Stimulated activated CD4-positive, alpha-beta T cell treated with anti-CD3 and anti-CD28 coated beads, Interleukin-4, amount 100 ng/mL, for 48 hours (primary cell): ENCODE measurements at regions not wholly inside any gene's neighbourhood (a gene's known extent, or its start where the extent isn't known, plus 50 kb on each side); places are given as distances from the start of the nearest gene placed in this dataset.

Source experiments
- DNase-seq, 2 donors: peaks; one replicate each; pipeline ENCODE4 v3.0.0-alpha.2; 2020; ENCODE audit warnings: low read depth in 2 of 2

DNA sequence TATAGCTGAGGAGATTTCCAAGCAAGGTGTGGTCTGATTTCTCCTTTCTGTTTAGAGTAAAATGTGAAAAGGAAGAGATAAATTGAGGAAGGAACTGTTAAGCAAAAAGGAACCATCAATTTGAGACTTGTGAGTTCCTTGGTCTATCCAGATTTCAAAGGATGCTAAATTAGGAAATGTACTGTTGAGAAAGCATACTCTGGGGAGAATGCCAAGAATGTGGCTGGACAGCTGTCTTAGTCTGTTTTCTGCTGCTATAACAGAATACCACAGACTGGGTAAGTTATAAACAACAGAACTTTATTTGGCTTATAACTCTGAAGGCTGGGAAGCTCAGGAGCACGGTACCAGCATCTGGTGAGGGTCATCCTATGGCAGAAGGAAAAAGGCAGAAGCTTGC, 1097.2 kb downstream of the TDRD15 start:
- DNase-seq: no peak

DNA sequence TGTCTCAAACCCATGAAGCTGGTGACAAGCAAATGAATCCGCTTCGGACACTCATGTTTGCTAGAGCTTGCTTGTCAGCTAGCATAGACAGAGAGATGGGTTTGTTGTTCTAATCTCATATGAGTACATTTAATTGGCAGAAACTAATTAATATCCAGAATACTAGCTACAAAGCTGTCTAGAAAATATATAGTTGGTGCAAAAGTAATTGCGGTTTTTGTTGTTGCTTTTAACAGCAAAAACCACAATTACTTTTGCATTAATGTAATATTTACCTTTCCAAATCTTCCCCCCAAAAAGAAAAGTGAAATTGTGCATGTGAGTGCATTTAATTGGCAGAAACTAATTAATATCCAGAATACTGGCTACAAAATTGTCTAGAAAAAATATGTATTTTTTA, 1115.2 kb downstream of the TDRD15 start:
- DNase-seq: no peak

DNA sequence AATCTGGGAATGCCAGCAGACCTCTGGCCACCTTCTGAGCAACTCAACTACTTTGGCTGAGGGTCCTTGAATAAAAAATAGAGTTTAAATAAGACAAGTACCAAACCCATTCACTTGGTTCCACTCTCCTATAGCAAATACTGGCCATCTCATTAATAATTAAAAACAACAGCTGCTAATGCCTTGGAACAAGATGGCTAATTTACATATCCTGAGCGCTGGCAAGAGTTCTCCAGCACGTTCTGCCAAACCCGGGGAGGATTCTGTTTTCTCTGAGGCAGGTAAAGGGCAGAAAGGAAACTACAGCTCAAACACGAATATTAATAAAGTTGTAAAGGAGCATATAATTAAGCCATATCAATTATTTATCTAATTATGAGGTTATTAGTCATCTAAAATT, 1123.7 kb downstream of the TDRD15 start:
- DNase-seq: no peak

DNA sequence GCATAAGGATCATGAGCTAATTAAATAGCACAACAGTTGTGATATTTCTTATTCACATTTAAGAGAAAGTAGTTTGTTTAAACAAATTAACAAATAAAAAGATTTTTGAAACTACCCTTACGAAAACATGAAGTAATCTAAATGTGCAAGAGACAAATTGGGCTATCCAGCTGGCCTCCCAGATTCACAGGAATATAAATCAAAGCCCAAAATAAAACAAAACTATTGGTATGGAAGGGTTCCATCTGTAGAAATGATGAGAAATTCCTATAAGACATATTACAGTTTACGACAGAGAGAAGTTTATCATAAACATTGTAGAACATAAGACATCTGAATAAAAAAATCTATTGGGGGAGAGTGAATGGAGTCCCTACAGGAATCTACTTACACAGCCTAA, 1125.1 kb downstream of the TDRD15 start:
- no peak for DNase-seq

DNA sequence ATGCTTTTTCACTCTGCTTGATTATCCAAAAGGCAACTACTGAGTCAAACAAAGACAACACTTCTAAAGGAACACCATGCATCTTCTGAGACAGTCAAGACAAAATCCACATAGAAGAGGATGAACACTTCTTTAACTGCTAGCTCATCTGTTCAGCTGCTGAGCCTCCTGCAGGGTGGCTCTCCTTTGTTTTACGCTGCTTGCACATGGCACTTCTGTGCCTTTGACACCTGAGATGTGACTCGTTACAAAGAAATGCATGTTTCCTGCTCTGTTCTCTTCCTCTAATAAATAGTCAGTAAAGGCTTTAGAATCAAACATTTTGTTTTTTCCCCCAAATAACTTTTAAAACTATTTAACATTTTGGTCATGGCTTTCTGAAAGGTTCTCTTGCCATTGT, 1129.4 kb downstream of the TDRD15 start:
- DNase-seq: no peak

DNA sequence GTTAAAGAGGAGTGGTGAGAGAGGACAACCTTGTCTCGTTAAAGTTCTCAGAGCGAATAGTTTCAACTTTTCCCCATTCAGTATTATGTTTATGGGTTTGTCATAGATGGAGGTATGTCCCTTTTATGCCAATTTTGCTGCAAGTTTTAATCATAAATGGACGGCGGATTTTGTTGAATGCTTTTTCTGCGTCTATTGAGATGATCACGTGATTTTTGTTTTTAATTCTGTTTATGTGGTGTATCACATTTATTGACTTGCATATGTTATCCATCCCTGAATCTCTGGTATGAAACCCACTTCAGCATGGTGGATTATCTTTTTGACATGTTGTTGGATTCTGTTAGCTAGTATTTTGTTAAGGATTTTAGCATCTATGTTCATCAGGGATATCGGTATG, 1123.8 kb upstream of the KLHL29 start:
- DNase-seq: no peak

DNA sequence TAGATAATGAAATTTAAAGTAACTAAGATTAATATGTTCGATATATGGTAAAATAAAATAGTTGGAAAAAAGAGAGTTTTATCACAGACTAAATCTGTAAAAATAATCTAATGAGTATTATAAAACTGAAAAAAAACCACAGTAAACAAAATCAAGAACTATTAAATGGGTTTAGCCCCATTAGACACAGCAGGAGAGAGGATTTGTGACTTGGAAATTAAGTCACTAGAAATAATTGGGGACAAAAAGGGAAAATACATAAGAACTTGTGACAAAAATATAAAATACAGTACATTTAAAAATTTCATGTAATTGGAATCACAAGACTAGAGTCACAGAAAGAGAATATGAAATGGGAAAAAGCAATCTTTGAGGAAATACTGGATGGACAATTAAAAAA, 1114.6 kb upstream of the KLHL29 start:
- DNase-seq: no peak

DNA sequence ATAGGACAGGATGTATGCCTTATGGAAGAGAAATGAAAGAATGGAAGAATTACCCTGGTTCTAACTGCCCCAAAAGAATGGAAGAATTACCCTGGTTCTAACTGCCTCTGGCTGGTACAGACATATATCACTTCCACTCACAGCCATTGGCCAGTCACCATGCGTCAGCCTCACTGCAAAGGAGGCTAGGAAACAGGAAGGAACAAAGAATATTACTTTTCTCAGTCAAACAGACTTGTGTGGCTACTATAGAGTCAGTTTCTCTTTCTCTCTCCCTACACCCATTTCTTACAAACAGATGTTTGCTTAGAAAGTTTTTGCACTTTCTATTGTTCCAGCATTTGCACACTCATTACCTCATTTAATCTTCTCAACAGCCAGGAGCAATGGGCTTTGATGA, 1111.1 kb upstream of the KLHL29 start:
- no peak for DNase-seq

DNA sequence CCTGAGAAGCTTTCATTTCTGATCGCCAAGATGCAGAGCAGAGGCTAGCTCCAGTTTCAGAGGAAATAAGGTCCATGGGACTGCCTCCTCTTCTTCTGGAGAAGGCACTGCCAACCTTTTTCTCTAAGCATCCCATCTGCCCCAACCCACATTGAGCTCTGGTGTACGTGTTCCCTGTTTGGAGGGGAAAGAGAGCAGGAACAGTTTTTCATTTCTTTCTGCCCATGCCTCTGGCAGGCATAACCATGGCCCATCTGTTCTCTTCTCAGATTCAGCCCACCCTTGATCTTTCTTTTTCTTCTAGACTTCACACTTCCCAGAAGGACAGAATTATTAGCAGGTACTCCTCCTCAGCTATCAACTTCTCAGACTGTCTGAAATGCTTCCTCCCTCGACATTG, 1110.3 kb upstream of the KLHL29 start:
- DNase-seq: no peak

DNA sequence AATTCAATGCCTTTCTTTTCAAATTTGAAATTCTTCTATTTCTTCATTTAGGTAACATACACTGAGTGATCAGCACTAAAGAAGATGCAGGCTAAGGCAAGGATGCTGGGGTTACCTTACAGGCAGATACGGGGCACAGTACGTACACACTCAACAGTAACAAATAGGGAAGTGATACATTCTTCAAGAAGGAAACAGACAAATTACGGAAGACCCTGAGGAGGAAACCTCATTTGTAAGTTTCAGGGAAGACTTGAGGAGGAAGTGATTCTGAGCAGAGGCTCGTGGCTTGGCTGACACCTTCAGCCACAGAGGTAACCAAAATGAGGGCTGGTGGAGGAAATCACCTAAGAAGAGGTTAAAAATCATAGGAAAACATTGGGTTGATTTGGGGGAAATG, 1108.3 kb upstream of the KLHL29 start:
- DNase-seq: no peak

DNA sequence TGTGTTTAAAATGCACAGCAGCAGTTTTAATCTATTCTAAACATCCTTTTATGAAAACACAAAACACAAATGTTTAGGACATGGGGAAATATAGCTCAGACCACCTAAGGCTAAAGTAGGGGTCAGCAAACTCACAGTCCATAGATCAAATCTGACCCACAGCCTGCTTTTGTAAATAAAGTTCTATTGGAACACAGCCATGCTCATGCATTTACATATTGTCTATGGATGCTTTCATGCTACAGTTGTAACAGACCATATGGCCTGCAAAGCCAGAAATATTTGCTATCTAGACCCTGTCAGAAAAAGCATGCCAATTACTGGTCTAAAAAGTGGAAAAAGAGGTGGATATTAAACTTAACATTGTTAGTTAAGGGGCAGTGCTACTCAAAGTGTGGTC, 1105.4 kb upstream of the KLHL29 start:
- no peak for DNase-seq

DNA sequence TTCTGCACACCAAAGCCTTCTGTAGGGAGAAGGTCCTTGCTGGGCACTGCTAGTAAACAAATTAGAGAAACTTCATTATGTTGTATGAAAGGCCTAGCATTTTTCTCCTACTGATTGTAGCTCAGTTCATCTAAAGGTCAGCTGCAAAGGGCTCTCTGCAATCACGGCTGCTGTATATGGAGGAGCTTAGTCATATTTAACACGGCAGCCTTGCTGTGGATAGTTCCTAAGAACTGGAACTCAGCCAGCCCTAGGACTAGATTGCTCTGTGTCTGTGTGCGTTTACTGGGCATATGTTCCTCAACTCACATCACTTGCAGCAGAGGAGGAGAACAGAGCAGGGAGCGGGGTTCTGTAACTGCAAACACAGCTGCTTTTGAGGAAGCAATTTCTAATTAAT, 1103.9 kb upstream of the KLHL29 start:
- no peak for DNase-seq

DNA sequence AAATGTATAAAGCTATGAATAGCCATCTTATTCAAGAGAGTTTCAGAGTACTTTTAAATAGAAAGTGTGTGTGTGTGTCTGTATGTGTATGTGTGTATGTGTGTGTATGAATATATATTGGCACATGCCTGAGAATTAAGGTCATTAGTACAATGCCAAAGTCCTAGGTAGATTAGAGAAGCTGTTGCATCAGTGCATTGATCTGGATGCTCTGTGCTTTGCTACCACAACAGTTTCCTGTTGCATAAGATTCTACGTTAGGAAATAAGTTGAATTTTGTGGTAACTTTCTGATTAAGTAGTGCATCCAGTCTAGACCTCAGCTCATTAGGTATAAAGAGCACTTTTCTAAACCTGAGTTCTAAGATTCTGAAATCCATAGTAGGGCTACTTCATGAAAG, 1102.8 kb upstream of the KLHL29 start:
- DNase-seq: no peak

DNA sequence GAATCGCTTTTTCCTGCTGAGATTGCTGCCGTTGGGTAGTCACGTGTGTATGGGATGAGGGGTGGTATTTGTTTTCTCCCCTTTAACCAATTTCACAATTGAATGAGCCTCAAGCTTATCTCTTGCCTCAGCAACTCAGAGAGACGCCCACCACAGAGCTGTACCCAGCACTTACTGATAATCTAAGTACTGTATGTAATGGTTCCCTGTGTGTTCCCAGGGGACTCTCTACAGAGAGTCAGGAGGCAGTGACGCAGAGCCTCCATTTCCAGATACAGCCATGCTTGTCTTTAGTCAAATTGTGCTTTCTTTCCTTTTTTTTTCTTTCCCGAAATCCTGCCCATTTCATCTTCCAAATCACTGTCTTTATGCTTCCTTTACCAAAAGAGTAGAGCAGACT, 1102.1 kb upstream of the KLHL29 start:
- DNase-seq: no peak

DNA sequence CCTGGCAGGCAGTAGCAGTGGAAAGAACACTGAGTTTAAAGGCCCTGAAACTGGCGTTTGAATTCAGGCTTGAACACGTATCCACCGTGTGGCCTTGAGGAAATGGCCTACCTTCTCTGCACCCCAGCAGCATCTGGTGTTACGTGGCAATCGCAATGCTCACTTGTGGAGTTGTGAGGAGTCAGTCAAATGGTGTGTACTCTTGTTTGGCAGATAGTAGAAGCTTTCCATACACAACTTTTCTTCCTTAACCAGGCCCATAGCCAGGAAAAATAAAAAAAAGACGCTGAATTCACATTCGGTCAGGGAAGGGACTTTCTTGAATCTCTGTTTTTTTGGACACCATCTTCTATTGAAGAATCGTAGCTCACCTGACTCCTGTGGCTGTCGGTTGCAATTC, 1101.5 kb upstream of the KLHL29 start:
- no peak for DNase-seq

DNA sequence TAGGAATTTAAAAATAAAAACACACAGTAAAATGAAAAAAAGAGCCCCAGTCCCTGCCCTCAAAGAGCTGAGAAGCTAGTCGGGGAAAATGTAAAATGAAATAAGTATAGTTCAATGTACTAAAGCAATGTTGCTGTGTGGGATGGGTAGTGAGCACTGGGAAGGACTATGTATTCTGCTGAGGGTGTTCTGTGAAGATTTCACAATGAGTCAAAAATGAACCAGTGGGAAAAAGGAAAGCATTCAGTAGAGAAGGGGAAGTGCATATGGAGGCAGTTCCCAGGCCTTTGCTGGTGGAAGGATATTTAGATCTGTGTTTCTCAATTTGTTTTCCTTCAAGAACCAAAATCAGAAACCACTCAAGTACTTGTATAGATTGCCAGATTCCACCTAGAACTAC, 1094.7 kb upstream of the KLHL29 start:
- DNase-seq: no peak

DNA sequence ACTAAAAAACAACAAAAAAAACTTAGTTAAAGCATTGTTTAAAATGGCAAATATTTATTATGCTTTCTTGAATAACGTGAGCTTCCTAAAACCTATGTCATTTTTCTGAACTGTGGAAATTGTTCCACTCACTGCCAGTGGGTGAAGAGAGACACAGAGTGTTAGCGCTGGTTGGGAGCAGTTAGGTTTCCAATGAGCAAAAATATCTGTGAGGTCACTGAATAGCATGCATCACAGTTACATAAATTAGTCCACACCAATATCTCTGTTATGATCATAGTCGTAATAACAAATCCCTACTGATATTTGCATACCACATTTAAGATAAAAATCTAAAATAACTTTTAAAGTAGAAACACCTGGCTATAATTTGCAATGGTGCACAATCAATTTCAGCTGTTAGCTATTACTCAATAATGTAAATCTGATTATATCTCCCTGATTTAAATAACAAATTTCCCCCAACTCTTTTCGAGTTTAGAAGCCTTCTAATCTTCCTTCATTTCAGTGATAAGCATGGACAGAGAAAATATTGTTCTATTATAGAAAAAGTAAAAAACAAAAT, 1094.0 kb upstream of the KLHL29 start:
- DNase-seq: no peak

DNA sequence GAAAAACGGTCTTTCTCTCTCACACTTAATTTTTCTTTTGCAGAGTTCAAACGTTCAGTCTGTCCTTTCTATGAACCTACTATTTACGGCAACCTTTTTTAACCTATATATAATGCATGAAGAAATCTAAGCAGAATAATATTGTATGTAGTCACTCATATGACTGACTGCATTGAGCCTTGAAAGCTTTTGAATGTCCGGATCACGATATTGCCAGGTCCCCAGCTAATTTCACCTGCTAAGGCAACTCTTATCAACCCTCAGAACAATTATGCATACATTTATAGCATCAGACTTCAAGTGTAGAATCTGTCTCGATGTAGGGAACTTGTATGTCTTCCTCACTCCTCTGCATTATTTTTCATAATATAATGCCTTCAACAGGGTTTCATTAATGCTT, 1083.8 kb upstream of the KLHL29 start:
- DNase-seq: no peak

DNA sequence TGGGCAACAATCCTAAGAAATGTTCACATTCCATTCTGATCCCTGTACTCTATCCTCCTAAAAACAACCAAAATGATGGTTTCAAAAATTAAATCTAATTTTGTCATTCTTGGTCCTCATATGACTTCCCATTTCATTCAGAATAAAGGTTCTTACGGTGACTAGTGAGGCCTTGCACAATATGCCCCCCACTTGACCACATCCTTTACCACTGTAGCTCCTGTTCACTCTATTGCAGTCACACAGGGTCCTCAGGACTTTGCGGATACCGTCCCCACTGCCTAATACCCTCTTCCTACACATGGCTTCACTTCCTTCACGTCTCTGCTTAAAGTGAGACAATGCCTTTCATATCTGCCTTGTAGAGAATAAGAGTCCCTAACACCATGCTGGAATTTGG, 1058.7 kb upstream of the KLHL29 start:
- no peak for DNase-seq

DNA sequence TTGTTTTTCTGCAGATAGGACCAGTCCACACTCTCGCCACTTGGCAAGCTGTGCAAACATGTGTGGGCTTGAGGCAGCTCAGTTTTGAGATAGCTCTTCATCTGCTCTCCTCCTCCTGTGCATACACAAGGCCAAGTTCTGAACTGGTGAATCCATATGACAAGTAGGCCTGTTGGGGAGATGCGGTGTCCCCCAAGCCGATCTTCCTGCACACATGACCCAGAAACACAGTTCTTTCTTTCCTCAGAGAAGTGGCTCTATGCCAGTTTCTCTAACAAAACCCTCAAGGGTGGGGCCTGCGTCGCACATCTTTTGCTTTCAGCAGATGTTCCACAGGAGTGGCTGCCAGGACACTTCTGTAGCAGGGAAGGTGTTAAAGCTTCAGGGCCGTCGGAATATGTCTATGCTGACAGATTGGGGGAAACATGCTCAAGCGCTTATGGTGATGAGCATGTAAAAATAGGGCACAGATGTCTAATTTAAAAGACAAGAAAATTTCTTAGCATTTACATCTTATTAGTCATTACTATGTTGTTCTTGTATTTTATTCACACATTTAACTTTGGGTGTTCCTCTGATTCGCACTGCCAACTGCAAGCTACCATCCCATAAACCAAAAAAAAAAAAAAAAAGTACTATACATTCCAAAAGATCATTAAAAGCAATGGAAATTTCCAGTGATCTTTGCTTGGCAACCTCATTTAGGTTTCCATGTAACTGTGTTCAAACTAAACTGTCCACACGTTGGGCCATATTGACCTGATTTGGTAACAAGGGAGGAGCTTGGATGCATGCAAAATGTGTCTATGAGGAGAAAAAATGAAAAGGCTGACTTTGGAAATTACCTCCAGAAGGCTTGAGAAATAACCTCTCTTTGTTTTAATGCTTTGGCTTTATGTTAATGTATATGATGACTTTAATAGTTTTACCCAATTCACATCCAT, 1055.5 kb upstream of the KLHL29 start:
- DNase-seq: no peak

DNA sequence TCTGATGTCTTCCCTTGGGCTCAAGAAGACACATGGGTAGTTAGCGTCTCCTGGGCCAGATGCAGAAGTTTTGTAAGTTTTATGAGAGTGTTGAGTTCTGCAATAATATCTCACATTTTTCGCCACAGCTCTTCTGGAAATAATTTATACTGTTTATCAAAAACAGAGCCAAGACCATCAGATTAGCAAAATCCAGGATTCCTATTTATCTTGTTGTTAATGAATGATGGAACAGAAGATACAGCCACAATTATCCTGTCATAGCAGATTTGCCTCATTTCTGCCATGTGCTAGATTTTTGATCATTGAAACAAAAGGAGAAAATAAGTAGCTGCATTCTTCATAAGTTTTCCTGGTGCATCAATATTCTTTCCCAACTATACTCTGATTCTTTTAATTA, 1048.6 kb upstream of the KLHL29 start:
- DNase-seq: no peak

DNA sequence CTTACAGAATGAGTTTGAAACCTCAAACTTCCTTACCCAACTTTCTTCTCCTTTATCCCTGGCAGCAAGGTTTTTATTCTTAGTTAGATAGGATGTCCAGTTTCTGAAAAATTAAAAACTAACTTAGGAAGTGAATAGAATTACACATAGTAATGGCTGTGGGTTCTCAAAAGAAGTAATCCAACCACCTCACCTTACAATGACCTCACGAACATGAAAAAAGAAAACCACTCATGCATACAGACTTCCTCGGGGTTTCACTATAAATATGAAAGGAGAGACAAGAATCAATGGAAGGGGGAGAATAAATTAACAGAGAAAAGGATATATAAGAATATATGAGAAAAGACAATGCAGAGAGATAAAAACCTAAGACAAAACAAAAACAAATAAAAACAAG, 1044.3 kb upstream of the KLHL29 start:
- DNase-seq: no peak

DNA sequence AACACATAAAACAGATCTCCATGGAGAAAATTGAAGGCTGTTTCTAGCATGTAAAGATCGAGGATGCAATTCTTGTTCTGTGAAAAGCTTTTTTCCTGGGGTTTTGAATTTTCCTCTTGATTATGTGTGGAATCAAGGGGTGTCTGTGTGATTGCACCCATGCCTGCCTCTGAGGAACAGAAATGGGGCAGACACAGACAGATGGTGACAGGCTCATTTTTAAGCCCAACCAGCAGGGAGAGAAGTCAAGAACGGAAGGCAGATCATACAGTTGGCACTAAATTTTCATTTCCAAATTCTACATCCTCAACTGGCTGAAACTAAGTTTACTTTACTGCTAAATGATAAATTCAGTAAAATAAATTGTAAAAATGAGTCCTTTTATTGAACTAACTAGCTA, 1037.7 kb upstream of the KLHL29 start:
- DNase-seq: no peak

DNA sequence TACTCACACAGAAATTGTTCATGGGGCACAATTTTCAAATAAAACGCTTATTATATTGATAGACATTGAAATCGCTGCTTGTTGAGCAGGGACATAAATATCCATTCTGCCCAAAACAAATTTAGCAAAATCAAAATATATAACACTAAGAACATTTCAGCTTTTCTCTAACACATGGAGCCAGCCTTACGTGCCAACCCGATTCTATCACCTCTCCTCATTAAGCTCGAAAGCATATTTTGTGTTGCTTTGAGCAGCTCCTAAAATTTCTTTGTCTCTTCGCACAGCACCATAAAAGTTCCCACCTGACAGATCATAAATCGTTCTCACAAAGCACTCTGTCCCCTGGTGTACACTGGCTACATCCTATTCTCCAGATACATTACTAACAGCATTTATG, 1034.4 kb upstream of the KLHL29 start:
- no peak for DNase-seq
